PC-9 (cell line): ENCODE measurements at regions not wholly inside any gene's neighbourhood (a gene's known extent, or its start where the extent isn't known, plus 50 kb on each side); places are given as distances from the start of the nearest gene placed in this dataset.

Source experiments
- EZH2 ChIP-seq: fragments of 200-600 bp; sonication (generic); IDR thresholded peaks from 2 replicates; pipeline ENCODE4 v1.8.0; 2017; ENCODE audit warnings: antibody characterized with exemption, low read depth
- TF ChIP-seq, protein P1 (sequence below): fragments of 200-600 bp; sonication (generic); conservative IDR thresholded peaks from 2 replicates; pipeline ENCODE4 v1.6.1; 2017; ENCODE audit warnings: mixed run types, antibody characterized with exemption, mild to moderate bottlenecking, moderate library complexity

DNA sequence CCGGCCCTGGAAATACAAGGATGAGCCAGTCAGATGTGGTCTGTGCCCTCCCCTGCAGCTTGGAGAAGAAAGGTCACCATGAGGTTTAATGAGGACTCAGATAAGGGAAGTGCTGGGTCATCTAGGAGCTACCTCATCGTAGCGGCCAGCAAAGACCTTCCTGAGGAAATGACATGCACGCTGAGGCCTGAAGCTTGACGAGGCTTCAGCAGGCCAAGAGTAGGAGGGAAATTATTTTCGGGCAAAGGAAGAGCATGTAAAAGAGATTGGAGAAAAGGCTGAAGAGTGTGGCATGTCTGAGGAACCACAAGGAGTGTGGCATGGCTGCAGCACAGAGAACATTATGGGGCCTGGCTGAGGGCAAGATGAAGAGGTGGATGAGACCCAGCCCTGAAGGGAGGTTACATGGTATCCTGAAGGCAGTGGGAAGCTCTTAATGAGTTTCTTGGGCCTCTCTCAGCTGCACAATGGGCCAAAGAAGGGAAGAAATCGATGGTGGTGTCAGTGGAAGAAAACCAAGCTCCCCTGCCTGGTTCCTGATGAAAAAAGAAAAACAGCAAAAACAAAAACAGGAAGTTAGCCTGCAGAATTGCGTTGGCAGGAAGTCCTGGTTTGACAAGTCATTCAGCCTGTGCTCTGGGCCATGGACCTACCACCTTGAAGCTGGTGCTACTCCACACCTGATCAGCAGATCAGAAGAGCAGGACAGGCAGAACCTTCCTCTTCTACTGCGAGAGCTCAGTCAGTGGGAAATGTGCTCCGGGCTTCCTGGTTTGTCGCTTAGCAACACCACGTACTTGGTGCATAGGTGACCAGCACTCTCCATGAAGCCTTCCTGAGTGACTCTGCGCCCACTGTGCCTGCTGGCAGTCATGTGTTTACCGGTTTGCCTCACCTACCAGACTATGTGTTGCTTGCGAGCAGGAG lies 134.5 kb upstream of the KLF3 start:
- TF ChIP-seq, protein P1, sequence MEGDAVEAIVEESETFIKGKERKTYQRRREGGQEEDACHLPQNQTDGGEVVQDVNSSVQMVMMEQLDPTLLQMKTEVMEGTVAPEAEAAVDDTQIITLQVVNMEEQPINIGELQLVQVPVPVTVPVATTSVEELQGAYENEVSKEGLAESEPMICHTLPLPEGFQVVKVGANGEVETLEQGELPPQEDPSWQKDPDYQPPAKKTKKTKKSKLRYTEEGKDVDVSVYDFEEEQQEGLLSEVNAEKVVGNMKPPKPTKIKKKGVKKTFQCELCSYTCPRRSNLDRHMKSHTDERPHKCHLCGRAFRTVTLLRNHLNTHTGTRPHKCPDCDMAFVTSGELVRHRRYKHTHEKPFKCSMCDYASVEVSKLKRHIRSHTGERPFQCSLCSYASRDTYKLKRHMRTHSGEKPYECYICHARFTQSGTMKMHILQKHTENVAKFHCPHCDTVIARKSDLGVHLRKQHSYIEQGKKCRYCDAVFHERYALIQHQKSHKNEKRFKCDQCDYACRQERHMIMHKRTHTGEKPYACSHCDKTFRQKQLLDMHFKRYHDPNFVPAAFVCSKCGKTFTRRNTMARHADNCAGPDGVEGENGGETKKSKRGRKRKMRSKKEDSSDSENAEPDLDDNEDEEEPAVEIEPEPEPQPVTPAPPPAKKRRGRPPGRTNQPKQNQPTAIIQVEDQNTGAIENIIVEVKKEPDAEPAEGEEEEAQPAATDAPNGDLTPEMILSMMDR, result no peak
- TF ChIP-seq EZH2, result no peak
